Neural progenitor cell (in vitro differentiated cells): ENCODE measurements at regions not wholly inside any gene's neighbourhood (a gene's known extent, or its start where the extent isn't known, plus 50 kb on each side); places are given as distances from the start of the nearest gene placed in this dataset.

Experiments used
- DNase-seq: peaks from one replicate; pipeline ENCODE4 v3.0.0-alpha.2; 2016; ENCODE audit warnings: low spot score
- H2AFZ ChIP-seq: fragments of 200-600 bp; sonication (generic); replicated peaks from 2 replicates; pipeline ENCODE4 v1.6.1; 2016; ENCODE audit warnings: antibody characterized with exemption
- H3F3A ChIP-seq: fragments of 200-600 bp; sonication (generic); 2 replicates; pipeline ENCODE4 v1.6.1; 2016; ENCODE audit warnings: antibody characterized with exemption, low read depth
- H3K27ac ChIP-seq: fragments of 200-600 bp; sonication (generic); 2 replicates; pipeline ENCODE4 v1.5.1; 2016; ENCODE audit warnings: mild to moderate bottlenecking
- H3K27me3 ChIP-seq: fragments of 200-600 bp; sonication (generic); 2 replicates; pipeline ENCODE4 v1.6.1; 2016; ENCODE audit warnings: mild to moderate bottlenecking, moderate library complexity
- H3K36me3 ChIP-seq: fragments of 200-600 bp; sonication (generic); 2 replicates; pipeline ENCODE4 v1.5.1; 2016
- H3K4me1 ChIP-seq: fragments of 200-600 bp; sonication (generic); 2 replicates; pipeline ENCODE4 v1.6.1; 2016; ENCODE audit warnings: mixed run types
- H3K4me2 ChIP-seq: fragments of 200-600 bp; sonication (generic); 2 replicates; pipeline ENCODE4 v1.6.1; 2016
- H3K4me3 ChIP-seq: fragments of 200-600 bp; sonication (generic); 2 replicates; pipeline ENCODE4 v1.5.1; 2016
- H3K79me2 ChIP-seq: fragments of 200-600 bp; sonication (generic); 2 replicates; pipeline ENCODE4 v1.6.1; 2016; ENCODE audit warnings: low read depth
- H3K9ac ChIP-seq: fragments of 200-600 bp; sonication (generic); 2 replicates; pipeline ENCODE4 v1.6.1; 2016
- H3K9me3 ChIP-seq: fragments of 200-600 bp; sonication (generic); 2 replicates; pipeline ENCODE4 v1.5.1; 2016; ENCODE audit warnings: low read depth
- H4K20me1 ChIP-seq: fragments of 200-600 bp; sonication (generic); 2 replicates; pipeline ENCODE4 v1.6.1; 2016; ENCODE audit warnings: low read depth
- H3K27ac Mint-ChIP-seq: 3 replicates; pipeline ENCODE4 v1.8.0; 2021; ENCODE audit warnings: mixed read lengths
- H3K27me3 Mint-ChIP-seq: 2 replicates; pipeline ENCODE4 v1.8.0; 2022; ENCODE audit warnings: low read depth, mild to moderate bottlenecking, inconsistent platforms, moderate library complexity, mixed read lengths; ENCODE audit not compliant: insufficient read depth
- H3K36me3 Mint-ChIP-seq: 3 replicates; pipeline ENCODE4 v1.8.0; 2021; ENCODE audit warnings: mixed read lengths
- H3K4me1 Mint-ChIP-seq: 3 replicates; pipeline ENCODE4 v1.8.0; 2021; ENCODE audit warnings: mixed read lengths
- H3K4me3 Mint-ChIP-seq: 3 replicates; pipeline ENCODE4 v1.8.0; 2021; ENCODE audit warnings: mild to moderate bottlenecking, moderate library complexity, mixed read lengths
- H3K9me3 Mint-ChIP-seq: 3 replicates; pipeline ENCODE4 v1.8.0; 2020; ENCODE audit warnings: mixed read lengths
- EZH2 ChIP-seq: fragments of 200-600 bp; sonication (generic); IDR thresholded peaks from 2 replicates; pipeline ENCODE4 v1.6.1; 2017; ENCODE audit warnings: antibody characterized with exemption, mild to moderate bottlenecking, moderate library complexity
- EZH2phosphoT487 ChIP-seq: fragments of 200-600 bp; sonication (generic); IDR thresholded peaks from 2 replicates; pipeline ENCODE4 v1.6.1; 2017; ENCODE audit warnings: antibody characterized with exemption
- TF ChIP-seq, protein P1 (sequence below): fragments of 200-600 bp; sonication (generic); IDR thresholded peaks from 2 replicates; pipeline ENCODE4 v1.5.1; 2017; ENCODE audit warnings: antibody characterized with exemption, mild to moderate bottlenecking

- H4K20me1 ChIP-seq = no peaks in the 10 kb centered on the region
- Mint-ChIP-seq H3K4me1 (peaks cover 28% of the 10 kb centered on the region), H3K27ac (peak overlapping the region; percentile 51), H3K36me3 (no peaks in the 10 kb centered on the region), H3K27me3 (peaks cover 7% of the 10 kb centered on the region), H3K4me3 (no peak overlapping the region), H3K9me3 (peaks cover 21% of the 10 kb centered on the region)
- H3K4me3 ChIP-seq = no peak overlapping the region
- no peaks in the 10 kb centered on the region for H3K27me3 ChIP-seq
- H3K4me2 ChIP-seq = no peak overlapping the region
- no peak overlapping the region for H3K27ac ChIP-seq
- no peak overlapping the region for H3K9ac ChIP-seq
- H3K9me3 ChIP-seq = no peaks in the 10 kb centered on the region
- H2AFZ ChIP-seq = peak overlapping the region; percentile 60
- TF ChIP-seq EZH2 (no peak), EZH2phosphoT487 (no peak)
- TF ChIP-seq, protein P1, sequence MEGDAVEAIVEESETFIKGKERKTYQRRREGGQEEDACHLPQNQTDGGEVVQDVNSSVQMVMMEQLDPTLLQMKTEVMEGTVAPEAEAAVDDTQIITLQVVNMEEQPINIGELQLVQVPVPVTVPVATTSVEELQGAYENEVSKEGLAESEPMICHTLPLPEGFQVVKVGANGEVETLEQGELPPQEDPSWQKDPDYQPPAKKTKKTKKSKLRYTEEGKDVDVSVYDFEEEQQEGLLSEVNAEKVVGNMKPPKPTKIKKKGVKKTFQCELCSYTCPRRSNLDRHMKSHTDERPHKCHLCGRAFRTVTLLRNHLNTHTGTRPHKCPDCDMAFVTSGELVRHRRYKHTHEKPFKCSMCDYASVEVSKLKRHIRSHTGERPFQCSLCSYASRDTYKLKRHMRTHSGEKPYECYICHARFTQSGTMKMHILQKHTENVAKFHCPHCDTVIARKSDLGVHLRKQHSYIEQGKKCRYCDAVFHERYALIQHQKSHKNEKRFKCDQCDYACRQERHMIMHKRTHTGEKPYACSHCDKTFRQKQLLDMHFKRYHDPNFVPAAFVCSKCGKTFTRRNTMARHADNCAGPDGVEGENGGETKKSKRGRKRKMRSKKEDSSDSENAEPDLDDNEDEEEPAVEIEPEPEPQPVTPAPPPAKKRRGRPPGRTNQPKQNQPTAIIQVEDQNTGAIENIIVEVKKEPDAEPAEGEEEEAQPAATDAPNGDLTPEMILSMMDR = no peak
- no peak for DNase-seq
- H3K36me3 ChIP-seq = no peaks in the 10 kb centered on the region
- H3F3A ChIP-seq = no peaks in the 10 kb centered on the region
- H3K4me1 ChIP-seq = peaks cover 8% of the 10 kb centered on the region
- H3K79me2 ChIP-seq = no peaks in the 10 kb centered on the region
Measured at GRCh38 chr11:130727157-130728119, 188.8 kb downstream of the SNX19 start.

DNA sequence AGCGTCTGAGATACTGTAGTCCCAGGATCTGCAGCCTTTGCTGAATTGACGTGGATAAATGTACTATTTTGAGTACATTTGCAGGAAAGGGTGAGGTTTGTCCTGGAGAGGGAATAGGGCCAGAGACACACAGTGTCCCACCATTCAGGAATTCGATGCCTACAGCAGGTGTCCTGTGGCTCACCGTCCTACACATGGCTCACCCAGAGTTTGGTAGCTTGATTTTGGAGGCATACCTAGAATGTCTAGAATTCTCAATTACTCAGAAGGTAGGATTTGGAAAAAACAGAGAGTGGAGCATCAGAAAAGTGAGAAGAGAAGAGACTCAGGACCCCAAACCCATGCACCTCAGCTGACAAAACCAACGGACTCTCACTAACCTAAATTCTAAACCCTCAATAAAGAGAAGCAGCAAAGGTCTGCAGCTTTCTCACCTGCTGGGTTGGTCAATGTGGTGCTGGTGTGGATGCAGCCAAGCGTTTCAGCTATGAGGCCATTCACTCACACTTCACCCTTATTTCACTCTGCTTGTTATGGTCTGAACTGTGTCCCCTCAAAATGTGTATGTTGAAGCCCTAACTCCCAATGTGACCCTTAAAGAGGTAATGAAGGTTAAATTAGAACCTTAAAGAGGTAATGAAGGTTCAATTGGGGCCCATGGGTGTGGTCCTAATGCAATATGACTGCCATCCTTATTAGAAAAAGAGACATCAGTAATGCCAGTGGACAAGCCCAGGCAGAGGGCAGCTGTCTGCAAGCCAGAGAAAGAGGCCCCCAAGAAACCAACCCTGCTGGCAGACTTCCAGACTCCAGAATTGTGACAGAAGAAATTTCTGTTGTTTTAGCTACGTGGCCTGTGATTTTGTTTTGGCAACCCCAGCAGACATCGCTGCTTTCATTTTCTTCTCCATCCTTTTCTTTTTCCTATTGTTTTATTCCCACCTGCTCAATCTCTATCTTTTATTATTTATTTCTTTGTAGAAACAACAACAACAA, 187.8 kb downstream of the SNX19 start:
- H3K27ac Mint-ChIP-seq = peak overlapping the region; percentile 51

GRCh38 chr11:130729193-130729592, 187.1 kb downstream of the SNX19 start:
- H3K4me1 Mint-ChIP-seq = peaks cover 28% of the 10 kb centered on the region
- H3K27ac Mint-ChIP-seq = no peak overlapping the region
- Histone ChIP-seq H4K20me1 (no peaks in the 10 kb centered on the region), H3K79me2 (no peaks in the 10 kb centered on the region), H3K27me3 (no peaks in the 10 kb centered on the region), H3K9me3 (no peaks in the 10 kb centered on the region), H3K36me3 (no peaks in the 10 kb centered on the region), H3K9ac (no peak overlapping the region), H3K4me2 (no peak overlapping the region), H3K27ac (no peak overlapping the region), H3K4me3 (no peak overlapping the region), H3F3A (no peaks in the 10 kb centered on the region), H3K4me1 (peaks cover 8% of the 10 kb centered on the region), H2AFZ (no peak overlapping the region)
- H3K36me3 Mint-ChIP-seq = no peaks in the 10 kb centered on the region
- H3K4me3 Mint-ChIP-seq = no peak overlapping the region
- peaks cover 4% of the 10 kb centered on the region for H3K27me3 Mint-ChIP-seq
- no peak for TF ChIP-seq EZH2
- TF ChIP-seq EZH2phosphoT487 = no peak
- TF ChIP-seq, protein P1 = no peak
- peaks cover 29% of the 10 kb centered on the region for H3K9me3 Mint-ChIP-seq
- DNase-seq = no peak

More for the DNA sequence above, 187.8 kb downstream of the SNX19 start:
- no peak for TF ChIP-seq EZH2phosphoT487
- TF ChIP-seq, protein P1 = no peak
- no peak for TF ChIP-seq EZH2
- H3K79me2 ChIP-seq = no peaks in the 10 kb centered on the region
- H3K9ac ChIP-seq = no peak overlapping the region
- H3K36me3 ChIP-seq = no peaks in the 10 kb centered on the region
- H3K4me2 ChIP-seq = no peak overlapping the region
- H3K9me3 ChIP-seq = no peaks in the 10 kb centered on the region
- DNase-seq = no peak
- no peak overlapping the region for H3K4me3 ChIP-seq
- peak overlapping the region; percentile 60 for H2AFZ ChIP-seq
- H4K20me1 ChIP-seq = no peaks in the 10 kb centered on the region
- no peak overlapping the region for H3K27ac ChIP-seq
- Mint-ChIP-seq H3K9me3 (peaks cover 27% of the 10 kb centered on the region), H3K36me3 (no peaks in the 10 kb centered on the region), H3K4me3 (no peak overlapping the region), H3K4me1 (peaks cover 28% of the 10 kb centered on the region), H3K27me3 (peaks cover 7% of the 10 kb centered on the region)
- peaks cover 8% of the 10 kb centered on the region for H3K4me1 ChIP-seq
- H3K27me3 ChIP-seq = no peaks in the 10 kb centered on the region
- no peaks in the 10 kb centered on the region for H3F3A ChIP-seq
